AML-193 (cell line): ENCODE measurements at regions not wholly inside any gene's neighbourhood (a gene's known extent, or its start where the extent isn't known, plus 50 kb on each side); places are given as distances from the start of the nearest gene placed in this dataset.
"Not testable (repeated sequence)": the region's sequence is repeated elsewhere in the genome, so short reads cannot be mapped to it uniquely, and the experiment has no call there.

Experiments
- DNase-seq, 2 experiments: peaks; one replicate each; lab custom pipeline; 2025; lab: John Stamatoyannopoulos, UW

DNA sequence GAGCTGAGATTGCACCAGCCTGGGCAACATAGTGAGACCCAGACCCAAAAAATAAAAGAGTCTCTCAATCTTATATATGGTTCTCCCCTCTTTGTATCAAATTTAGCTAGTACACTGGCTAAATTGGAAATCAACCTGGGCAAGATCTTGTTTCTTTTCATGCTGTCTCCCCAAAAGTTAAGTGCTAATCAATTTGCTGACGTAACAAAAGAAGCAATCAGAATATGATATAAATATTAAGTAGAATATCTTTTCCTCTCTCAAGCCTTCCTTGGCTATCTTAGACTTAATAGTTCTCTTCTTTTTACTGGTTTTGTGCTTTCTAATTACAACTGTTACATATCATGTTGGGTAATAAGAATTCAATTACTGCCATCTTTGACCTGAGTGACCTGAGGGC lies 258.9 kb downstream of the KCNRG start:
- no peak for DNase-seq

DNA sequence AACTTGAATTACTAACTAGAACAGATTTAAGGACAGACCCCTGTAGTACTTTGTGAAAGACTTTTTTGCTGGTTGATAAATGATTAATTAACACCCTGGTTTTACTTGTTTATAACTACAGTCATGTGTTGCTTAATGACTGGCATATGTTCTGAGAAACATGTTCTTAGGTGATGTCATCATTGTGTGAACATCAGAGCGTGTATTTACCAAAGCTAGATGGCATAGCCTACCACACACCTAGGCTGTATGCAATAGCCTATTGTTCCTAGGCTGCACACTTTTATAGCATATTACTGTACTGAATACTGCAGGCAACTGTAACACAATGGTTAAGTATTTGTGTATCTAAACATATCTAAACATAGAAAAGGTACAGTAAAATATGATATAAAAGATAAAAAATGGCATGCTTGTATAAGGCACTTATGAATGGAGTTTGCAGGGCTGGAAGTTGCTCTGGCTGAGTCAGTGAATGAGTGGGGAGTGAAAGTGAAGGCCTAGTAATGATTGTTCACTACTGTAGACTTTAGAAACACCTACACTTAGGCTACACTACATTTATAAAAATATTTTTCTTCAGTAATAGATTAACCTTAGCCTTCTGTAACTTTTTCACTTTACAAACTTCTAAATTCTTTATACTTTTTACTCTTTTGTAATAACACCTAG lies 260.3 kb downstream of the KCNRG start:
- no peak for DNase-seq

DNA sequence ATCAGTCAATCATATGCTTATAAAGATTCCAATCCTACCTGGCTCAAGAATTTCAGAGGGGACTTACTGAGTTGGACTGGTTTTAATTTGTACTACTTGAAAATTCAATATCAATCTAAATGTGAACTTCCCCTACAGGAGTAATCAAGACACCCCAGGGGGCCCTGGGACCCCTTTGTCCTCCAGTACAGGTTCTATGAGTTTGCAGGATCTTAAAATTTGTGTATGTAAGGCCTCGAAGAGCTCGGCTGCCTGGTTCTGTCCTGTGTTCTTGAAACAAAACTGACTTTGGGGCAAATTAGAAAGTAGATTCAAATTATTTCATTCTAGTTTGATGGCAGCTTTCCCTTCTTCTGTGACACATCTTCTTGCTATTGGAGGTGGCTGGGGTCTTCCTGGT lies 261.3 kb downstream of the KCNRG start:
- DNase-seq: no peak

DNA sequence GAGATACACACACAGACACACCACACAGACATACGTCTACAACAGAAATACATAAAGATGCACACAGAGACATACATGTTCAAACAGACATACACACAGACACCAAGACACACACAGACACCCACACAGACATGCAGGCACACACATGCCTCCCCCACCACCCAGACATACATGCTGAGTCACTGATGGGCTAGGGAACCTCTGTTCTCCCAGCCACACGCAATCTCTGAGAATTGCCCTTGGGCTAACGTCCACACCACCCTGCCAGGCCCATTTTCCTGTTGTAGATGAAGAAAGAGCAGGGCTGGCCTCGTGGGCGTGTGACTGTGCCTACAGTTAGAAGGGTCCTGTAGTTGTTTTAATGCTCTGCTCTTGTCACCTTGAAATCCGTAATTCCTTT lies 261.9 kb downstream of the KCNRG start:
- DNase-seq: peak; percentile 54 to 67

DNA sequence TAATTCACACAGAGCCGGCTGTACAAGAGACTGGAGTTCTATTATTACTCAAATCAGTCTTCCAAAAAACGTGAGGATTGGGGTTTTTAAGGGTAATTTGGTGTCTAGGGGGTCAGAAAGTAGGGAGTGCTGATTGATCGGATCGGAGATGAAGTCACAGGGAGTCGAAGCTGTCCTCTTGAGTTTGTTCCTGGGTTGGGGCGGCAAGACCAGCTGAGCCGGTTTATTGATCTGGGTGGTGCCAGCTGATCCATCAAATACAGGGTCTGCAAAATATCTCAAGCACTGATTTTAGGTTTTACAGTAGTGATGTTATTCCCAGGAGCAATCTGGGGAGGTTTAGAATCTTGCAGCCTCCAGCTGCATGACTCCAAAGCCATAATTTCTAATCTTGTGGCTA lies 262.7 kb downstream of the KCNRG start:
- DNase-seq: no peak

DNA sequence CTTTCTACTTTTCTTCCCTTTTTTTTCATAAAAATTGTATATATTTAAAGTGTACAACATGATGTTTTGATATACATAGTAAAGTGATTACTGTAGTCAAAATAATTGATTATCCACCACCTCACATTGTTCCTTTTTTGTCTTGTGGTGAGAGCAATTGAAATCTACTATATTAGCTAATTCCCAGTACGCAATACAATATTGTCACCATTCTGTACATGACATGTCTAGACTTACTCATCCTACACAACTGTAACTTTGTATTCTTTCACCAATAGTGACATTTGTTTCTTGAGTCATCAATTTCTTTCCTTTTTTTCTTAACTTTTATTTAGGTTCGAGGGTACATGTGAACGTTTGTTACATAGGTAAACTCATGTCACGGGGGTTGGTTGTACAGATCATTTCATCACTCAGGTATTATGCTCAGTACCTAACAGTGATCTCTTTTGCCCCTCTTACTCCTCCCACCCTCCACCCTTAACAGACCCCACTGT lies 265.2 kb downstream of the KCNRG start:
- no peak for DNase-seq

DNA sequence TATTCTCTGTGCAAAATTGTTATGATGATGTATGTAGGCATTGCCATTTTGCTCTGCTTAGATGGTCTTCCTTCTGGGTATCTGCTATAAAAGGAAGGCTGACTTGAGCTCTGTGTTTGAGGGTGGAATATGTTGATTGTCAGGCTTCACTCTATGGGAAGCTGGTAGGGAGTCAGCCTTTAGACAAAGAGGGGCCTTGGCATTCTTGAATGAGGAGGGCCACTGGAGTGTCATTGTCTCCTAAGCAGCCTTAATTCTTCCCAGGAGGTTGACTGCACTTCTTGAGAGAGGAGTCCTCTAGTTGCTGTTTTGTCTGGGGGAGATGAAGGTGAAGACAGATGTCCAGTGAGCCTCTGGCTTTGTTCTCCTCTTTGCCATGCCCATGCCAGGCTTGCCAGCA lies 266.8 kb downstream of the KCNRG start:
- no peak for DNase-seq

DNA sequence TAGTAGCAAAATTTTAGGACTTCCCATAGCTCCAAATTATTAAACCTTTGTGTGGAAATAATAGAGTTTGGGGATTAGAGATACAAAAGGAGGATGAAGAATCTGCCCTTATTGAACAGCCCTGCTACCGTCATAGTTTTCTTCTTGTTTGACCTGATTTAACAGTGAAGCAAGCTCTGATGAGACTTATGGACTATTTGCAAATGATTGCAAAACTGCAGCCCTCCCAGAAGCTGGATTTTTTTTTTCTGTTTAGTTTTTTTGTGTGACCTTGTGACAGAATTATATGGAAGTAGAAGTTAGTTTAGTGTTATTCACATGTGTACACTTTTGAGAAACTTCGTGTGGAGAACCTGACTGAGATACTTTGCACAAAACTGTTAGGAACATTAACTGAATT lies 267.8 kb downstream of the KCNRG start:
- peak; percentile 41 for DNase-seq

DNA sequence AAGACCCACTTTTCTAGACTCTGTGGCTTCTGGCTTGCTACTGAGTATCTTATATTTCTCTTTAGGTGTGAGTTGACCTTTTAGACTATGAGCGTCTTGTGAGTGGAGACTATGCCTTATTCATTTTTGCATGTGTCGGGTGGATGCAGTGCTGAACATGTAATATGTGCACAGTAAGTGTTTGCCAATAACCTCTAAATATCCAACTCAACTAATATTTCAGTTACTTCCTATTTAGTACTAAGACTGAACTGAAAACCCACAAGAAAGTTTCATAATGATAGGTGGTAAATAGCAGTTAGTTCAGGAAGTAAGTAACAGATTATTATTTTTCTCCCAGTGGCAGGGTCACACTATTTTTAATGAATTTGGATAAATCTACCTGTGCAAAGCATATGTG lies 269.3 kb downstream of the KCNRG start:
- DNase-seq: peak; percentile 98 to 99

DNA sequence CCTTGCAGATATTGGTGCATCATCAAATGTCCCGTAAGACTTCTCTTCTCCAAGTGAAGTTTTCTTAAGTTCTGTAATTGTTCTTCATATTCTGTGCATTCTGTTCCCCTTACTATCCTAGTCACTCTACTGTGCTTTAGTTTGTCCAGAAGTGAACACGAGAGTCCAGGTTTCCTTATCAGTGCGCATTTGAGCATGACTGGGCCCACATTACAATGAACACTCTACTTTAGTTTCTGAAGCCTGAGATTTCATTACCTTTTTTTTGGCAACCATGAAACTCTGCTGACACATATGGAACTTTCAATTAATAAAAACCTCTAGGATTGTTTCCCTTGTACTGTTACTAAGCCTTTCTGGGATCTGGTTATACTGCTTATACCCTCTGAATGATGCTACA lies 270.0 kb downstream of the KCNRG start:
- no peak for DNase-seq

DNA sequence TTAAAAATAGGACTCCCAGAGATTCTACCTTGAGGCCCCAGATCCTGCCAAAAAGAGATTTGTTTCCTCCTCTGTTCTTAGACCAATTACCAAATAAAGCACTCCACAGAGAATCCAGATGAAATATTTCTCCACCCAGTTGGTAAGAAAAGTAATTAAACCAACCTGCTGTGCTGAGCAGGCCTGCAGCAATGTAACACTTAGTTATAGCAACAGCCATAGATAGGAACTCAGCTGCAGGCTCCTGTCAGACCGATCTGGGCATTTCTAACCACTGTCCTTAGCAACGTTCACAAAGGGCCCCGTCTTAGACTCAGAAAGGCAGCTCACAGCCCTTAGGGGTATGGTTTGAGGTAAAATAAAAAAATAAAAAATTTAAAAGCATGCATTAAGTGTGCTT lies 271.1 kb downstream of the KCNRG start:
- no peak for DNase-seq

DNA sequence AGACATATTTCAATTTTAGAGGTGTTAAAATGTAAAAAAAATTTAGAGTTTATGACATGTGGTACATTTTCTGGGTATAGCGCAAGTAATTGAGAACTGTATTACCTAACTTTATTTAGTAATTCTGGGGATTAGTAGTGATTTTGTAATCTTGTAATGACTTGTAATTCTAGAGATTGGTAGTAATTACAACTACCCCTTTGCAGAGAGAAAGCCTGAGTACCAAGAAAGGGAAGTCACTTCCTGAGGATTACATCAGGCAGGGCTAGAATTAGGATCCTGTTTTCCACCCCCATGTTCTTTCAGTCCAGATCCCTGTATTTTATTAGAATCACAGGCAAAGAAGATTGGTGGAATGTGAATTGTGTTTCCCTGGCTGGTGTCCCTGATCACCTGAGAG lies 274.9 kb downstream of the KCNRG start:
- DNase-seq: peak; percentile 97 to 98

DNA sequence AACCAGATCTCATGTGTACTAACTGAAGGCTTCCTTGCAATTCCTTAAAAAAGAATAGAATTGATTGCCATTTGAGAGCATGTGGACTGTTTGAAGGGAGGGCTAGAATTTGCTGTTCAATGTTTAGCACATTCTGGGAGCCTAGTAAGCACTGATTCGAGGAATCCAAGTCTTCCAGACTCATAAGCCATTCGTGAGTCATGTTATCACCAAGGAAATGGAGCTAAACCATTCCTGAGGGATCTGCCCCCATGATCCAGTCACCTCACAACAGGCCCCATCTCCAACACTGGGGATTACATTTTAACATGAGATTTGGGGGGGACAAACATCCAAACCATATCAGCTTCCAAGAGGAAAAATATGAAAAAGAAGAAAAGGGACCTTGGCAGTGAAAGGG lies 276.4 kb downstream of the KCNRG start:
- no peak for DNase-seq

DNA sequence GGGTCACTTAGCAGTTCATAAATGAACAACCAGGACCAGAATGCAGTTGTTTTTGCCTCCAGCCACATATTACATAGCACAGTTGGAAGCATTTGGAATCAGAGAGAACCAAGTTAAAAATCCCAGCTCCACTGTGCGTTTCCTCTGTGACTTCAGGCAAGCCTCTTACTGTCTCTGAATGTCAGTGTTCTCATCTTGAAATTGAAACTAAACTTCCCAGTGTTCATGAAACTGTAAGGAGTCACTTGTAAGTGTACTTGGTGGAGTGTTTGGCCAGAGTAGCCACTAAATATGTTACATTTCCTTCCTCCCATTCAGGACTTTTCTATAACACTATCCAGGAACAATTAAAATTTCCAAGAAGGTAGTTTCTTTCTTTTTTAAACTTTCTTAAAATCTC lies 276.8 kb downstream of the KCNRG start:
- no peak for DNase-seq

DNA sequence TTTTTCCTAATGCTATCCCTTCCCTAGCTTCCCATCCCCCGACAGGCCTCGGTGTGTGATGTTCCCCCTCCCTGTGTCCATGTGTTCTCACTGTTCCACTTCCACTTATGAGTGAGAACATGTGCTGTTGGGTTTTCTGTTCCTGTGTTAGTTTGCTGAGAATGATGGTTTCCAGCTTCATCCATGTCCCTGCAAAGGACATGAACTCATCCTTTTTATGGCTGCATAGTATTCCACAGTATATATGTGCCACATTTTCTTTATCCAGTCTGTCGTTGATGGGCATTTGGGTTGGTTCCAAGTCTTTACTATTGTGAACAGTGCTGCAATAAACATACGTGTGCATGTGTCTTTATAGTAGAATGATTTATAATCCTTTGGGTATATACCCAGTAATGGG lies 279.2 kb downstream of the KCNRG start:
- DNase-seq: not testable (repeated sequence)

DNA sequence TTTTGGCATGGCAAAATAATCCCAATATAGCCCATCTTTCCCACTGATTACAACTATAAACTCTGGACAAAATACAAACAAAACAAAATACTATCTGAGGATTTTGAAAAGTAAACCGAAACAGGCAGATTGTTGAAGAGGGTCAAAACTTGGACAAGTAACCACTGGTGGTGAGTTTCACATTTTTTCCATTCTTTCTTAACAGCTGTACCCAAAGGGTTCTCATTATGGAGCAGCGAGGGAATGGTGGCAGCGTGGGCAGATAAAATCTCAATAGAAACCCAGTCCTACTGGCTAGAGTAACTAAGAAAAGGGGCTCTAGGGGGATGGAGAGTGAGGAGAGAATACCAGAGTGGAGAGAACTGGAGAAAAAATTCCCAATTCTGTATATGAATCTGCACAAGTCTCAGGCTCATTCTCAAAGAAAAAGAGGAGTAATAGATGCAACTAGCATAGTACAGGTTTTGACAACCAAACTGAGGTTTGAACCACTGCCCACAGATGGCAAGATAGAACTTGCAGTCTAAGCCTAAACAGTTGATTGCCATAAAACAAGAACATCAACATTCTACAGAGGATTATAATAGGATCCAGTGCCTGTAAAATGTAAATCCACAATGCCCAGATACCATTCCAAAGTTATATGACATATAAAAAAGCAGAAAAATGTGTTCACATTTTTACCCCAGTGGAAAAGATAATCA lies 284.5 kb downstream of the KCNRG start:
- DNase-seq: no peak

DNA sequence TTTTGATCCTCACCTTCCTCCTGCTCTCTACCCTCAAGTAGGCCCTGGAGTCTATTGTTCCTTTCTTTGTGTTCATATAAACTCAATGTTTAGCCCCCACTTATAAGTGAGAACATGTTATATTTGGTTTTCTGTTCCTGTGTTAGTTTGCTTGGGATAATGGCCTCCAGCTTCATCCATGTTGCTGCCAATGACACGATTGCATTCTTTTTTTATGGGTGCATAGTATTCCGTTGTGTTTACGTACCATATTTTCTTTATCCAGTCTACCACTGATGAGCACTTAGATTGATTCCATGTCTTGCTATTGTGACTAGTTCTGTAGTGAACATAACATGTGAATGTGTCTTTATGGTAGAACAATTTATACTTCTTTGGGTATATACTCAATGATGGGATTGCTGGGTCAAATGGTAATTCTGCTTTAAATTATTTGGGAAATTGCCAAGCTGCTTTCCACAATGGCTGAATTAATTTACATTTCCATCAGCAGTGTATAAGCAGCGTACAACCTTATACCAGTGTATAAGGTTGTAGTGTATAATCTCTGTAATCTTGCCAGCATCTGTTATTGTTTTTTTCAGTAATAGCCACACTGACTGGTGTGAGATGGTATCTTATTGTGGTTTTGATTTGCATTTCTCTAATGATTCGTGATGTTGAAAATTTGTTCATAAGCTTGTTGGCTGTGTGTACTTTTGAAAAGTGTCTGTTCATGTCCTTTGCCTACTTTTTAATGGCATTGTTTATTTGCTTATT lies 288.9 kb downstream of the KCNRG start:
- DNase-seq: no peak

DNA sequence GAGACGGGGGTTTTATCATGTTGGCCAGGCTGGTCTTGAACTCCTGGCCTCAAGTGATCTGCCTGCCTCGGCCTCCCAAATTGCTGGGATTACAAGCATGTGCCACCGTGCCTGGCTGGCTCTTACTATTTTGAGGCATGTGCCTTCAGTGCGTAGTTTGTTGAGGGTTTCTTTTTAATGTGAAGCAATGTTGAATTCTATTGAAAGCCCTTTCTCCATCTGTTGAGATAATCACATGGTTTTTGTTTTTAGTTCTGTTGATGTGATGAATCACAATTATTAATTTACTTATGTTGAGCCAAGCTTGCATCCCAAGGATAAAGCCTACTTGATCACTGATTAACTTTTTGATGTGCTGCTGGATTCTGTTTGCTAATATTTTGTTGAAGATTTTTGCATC lies 290.9 kb downstream of the KCNRG start:
- DNase-seq: no peak

DNA sequence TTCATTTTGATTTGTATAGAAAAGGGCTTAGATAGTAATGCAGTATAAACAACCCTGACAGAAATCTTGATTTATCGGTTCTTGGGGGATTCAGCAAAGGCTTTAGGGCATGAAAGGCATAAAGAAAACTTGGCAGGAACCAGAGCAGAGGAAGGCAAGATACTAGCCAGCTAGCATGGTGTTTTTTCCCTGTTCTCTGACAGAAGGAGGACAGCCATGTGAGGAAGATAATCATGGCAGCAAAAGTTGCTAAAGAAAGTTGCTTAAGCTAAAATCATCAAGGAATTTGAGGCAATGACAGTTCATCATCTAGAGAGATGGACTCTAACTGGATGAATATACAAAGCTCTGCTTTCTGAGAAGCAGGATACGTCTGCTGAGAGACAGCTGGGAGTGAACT lies 294.1 kb downstream of the KCNRG start:
- DNase-seq: no peak

DNA sequence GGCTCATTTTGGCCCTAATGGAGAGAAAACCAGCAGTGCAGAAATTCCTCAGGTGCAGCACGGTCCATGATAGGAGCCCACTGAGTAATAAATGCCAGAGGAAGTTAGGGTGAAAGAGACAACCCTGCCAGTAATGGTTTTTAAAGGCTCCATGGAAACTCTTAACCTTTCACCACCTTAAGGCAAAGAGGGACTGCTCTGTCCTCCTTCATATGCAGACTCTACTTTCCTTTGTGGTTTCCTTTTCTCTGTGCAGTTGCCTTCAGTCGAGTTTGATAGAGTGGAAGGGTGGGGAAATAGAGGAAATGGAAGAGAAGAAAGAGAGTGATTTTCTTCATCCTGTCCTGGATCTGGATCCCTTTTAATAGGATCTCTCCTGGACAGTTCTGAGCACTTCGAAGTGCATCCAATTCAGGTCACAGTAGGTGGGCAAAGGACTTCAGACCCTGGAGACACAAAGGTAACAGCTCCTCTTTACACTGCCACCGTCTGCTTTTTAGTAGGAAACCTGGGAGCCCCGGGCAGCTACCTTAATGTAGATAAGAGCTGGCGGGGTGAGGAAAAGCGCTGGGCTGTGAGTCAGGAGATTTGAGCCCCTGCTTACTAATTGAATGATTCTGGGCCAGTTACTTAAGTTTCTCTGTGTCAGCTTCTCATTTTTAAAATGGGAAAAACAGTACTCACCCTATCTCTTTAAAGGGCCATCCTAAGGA lies 294.8 kb downstream of the KCNRG start:
- DNase-seq: peak in 1 of 2 experiments; percentile 17

DNA sequence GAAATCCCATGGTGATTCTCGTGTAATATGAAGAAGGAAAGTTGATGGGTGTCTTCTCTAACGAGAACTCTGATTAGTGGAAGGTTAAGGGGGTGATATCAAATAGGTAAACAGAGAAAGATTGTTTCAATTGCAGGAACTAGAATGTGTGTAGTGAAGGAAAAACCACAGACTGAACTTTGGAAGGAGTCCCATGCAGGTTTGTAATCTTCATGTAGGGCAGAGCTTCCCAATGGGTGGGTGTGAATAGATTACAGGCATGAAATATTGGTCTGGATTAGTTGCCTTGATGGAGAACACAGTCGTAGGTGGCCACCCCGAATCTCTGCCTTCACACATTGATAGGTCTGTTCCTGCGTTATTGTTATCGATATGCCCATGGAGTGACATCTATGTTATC lies 295.5 kb downstream of the KCNRG start:
- DNase-seq: no peak

DNA sequence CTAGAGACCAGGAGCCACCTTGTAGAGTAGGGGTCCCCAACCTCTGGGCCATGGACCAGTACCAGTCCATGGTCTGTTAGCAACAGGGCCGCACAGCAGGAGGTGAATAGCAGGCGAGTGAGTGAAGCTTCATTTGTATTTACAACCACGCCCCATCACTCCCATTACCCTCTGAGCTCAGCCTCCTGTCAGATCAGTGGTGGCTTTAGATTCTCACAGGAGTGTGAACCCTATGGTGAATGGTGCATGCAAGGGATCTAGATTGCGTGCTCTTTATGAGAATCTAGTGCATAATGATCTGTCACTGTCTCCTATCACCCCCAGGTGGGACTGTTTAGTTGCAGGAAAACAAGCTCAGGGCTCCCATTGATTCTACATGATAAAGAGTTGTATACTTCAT lies 303.6 kb downstream of the KCNRG start:
- no peak for DNase-seq
